ENCODE measurements at regions not wholly inside any gene's neighbourhood (a gene's known extent, or its start where the extent isn't known, plus 50 kb on each side); places are given as distances from the start of the nearest gene placed in this dataset.

GRCh38 chr1:38533772-38534472 lies 325.6 kb downstream of the RRAGC start (continued):
- TF ChIP-seq ZNF318 (IDR thresholded peaks at IDR 0.05; ENCODE audit: borderline replicate concordance in 1 of 2, low read depth in 1 of 2) (0 out of 4 replicates have a peak, but pooled peaks of 1 of the 2 experiments have one; percentile 35), CEBPG (CRISPR knock-in tag; IDR thresholded peaks at IDR 0.05) (no peak), CEBPG (tag; conservative IDR thresholded peaks at IDR 0.05 in 1 of 2, IDR thresholded peaks at IDR 0.05 in 1 of 2) (0 out of 4 replicates have a peak, but pooled peaks of 1 of the 2 experiments have one; percentile 14), SMARCA4 (IDR thresholded peaks at IDR 0.05) (peak; percentile 98), KDM1A (IDR thresholded peaks at IDR 0.05) (peak; percentile 85 to 88), HDAC1 (IDR thresholded peaks at IDR 0.05) (peak in 1 of 2 experiments; percentile 77; a peak in 2 of 4 replicates), GTF2E2 (tag; IDR thresholded peaks at IDR 0.05) (no peak), MCM7 (IDR thresholded peaks at IDR 0.05) (no peak), PRPF4 (IDR thresholded peaks at IDR 0.05; ENCODE audit: insufficient read depth, low read depth, low read length, poor library complexity, severe bottlenecking) (no peak), HBP1 (CRISPR knock-in tag; IDR thresholded peaks at IDR 0.05) (no peak), CBX1 (IDR thresholded peaks at IDR 0.05; ENCODE audit: low read depth) (no peak), FOXA1 (IDR thresholded peaks at IDR 0.05; ENCODE audit: borderline replicate concordance) (no peak), IRF1 (CRISPR knock-in tag; IDR thresholded peaks at IDR 0.05; ENCODE audit: borderline replicate concordance) (no peak), EP400 (IDR thresholded peaks at IDR 0.05) (peak; percentile 45; the same call in 1 of the 2 replicates), ZNF3 (CRISPR knock-in tag; IDR thresholded peaks at IDR 0.05) (no peak), ZNF589 (CRISPR knock-in tag; IDR thresholded peaks at IDR 0.05; ENCODE audit: low read depth) (no peak), USF2 (CRISPR knock-in tag; IDR thresholded peaks at IDR 0.05) (no peak)

Measured in K562 (cell line).